ENCODE measurements at regions not wholly inside any gene's neighbourhood (a gene's known extent, or its start where the extent isn't known, plus 50 kb on each side); places are given as distances from the start of the nearest gene placed in this dataset.

DNA sequence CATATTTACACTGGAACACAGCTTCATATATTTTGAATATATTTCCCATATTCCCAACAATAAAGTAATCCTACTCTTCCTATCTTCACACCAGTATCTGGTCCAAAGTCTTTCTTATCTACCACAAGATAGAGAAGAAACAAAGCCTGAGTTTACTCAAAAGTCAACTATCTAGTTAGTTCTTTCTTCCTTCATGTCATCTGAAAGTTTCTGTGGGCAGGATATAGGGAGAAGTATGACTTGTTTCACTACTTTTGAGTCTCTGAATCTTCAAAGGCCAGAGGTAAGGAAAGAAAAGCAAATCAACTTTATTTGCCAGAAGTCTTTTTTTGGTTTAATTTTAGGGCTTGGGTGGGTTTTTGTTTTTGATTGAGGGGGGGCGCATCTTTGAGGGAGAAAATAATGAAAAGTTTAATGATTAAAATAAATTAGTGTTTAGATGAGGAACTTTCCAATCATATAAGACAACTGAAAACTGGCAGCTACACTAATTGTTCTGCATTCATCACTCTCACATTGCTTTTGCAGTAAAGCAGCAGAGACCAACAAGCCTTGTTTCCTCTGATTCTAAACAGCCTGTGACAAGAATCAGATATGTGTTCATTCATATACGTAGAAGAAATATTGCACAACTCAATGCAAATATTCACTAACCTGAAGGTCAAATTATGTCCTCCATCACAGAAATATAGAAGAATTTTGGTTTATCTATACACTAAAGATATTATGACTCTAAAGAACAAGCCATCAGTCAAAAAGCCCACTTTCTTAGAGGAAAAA is 421.4 kb downstream of the SHQ1 start:
- CTCF ChIA-PET (ENCODE audit: partially characterized antibody) = no interaction called here
- no peak for FAIRE-seq
- H3K9me3 ChIP-seq (ENCODE audit: insufficient read depth in 2 of 2, low read depth in 1 of 2, low read length in 1 of 2) = peaks cover 0 to 3% of the 10 kb centered on the region in 2 experiments; a peak in 1 of 4 replicates
- H2AK5ac ChIP-seq (ENCODE audit: low read depth, low read length) = no peak overlapping the region
- DNase-seq (ENCODE audit: low read depth in 1 of 2, low spot score in 2 of 2) = no peak
- H3K4ac ChIP-seq (replicated peaks; ENCODE audit: insufficient read length, low read depth, low read length) = no peak overlapping the region
- no peak overlapping the region for H3K9ac ChIP-seq (replicated peaks in 1 of 4; ENCODE audit: extremely low read depth in 1 of 4, low read depth in 3 of 4, low read length in 3 of 4)
- no peak overlapping the region for H2BK15ac ChIP-seq (ENCODE audit: low read length)
- peaks cover 0 to 7% (median 1%) of the 10 kb centered on the region in 4 experiments; a peak in 2 of 7 replicates for H3K4me1 ChIP-seq (replicated peaks in 1 of 4; ENCODE audit: control insufficient read depth in 3 of 4, insufficient read depth in 4 of 4, low read length in 3 of 4)
- POLR2A ChIA-PET (ENCODE audit: partially characterized antibody) = no interaction called here
- no peak overlapping the region for H3K27ac ChIP-seq (ENCODE audit: low read depth, low read length)
- no peaks in the 10 kb centered on the region; a peak in 1 of 8 replicates for H3K36me3 ChIP-seq (ENCODE audit: control insufficient read depth in 2 of 4, insufficient read depth in 4 of 4, low read length in 3 of 4)
- no peak overlapping the region for H2BK12ac ChIP-seq (ENCODE audit: low read depth, low read length)
- no peaks in the 10 kb centered on the region for H3K23me2 ChIP-seq (ENCODE audit: low read depth, low read length)
- no peak overlapping the region for H3K14ac ChIP-seq (ENCODE audit: insufficient read length)
- peaks cover 7% of the 10 kb centered on the region for H3K79me1 ChIP-seq (ENCODE audit: low read depth, low read length)
- H3K18ac ChIP-seq (ENCODE audit: extremely low read depth, low read length) = no peak overlapping the region
- 75 to 100% methylated on average over 1 to 2 of the region's 2 CpGs for WGBS, 2 experiments (ENCODE audit: extremely low coverage in 1 of 2, insufficient coverage in 1 of 2, insufficient read length in 1 of 2, insufficient replicate concordance in 2 of 2, low coverage in 1 of 2, low lambda C conversion rate in 2 of 2, missing lambda C conversion rate in 1 of 2)
- no peak overlapping the region for H2AFZ ChIP-seq (ENCODE audit: low read length)
- no peak overlapping the region for H4K8ac ChIP-seq (ENCODE audit: extremely low read depth, insufficient read depth, low read length)
- H3K56ac ChIP-seq (replicated peaks; ENCODE audit: insufficient read length, low read depth, low read length) = no peak overlapping the region
- H3K4me2 ChIP-seq (ENCODE audit: insufficient read depth in 1 of 2, low read depth in 2 of 2, low read length in 2 of 2) = no peak overlapping the region
- no peak overlapping the region for H4K91ac ChIP-seq (replicated peaks; ENCODE audit: insufficient read length, low read length)
- H2BK120ac ChIP-seq (replicated peaks; ENCODE audit: low read depth, low read length) = no peak overlapping the region
- no peak overlapping the region for H3K23ac ChIP-seq (ENCODE audit: insufficient read length)
- H2BK5ac ChIP-seq (ENCODE audit: low read depth, low read length) = no peak overlapping the region
- H4K20me1 ChIP-seq (replicated peaks in 1 of 2; ENCODE audit: control insufficient read depth in 1 of 2, insufficient read depth in 2 of 2, low read length in 2 of 2) = peaks cover 7 to 11% of the 10 kb centered on the region in 2 experiments
- no peak overlapping the region for H3K4me3 ChIP-seq (ENCODE audit: extremely low read depth in 1 of 4, insufficient read depth in 2 of 4, low read depth in 3 of 4, low read length in 4 of 4)
- H2BK20ac ChIP-seq (ENCODE audit: low read length) = no peak overlapping the region
- peaks cover 26 to 96% of the 10 kb centered on the region in 2 experiments for H3K79me2 ChIP-seq (ENCODE audit: control insufficient read depth in 1 of 2, insufficient read depth in 2 of 2, low read length in 2 of 2)
- H3K27me3 ChIP-seq (replicated peaks in 1 of 4; ENCODE audit: control insufficient read depth in 3 of 4, extremely low read depth in 1 of 4, insufficient read depth in 3 of 4, low read length in 3 of 4) = no peaks in the 10 kb centered on the region
- H4K5ac ChIP-seq (ENCODE audit: insufficient read length, low read depth, low read length) = no peak overlapping the region
- TF ChIP-seq EGR1 (IDR thresholded peaks at IDR 0.05; ENCODE audit: borderline replicate concordance, low read depth, low read length) = no peak
- no peak for TF ChIP-seq PHF8 (conservative IDR thresholded peaks at IDR 0.05; ENCODE audit: low read depth, low read length)
- no peak for TF ChIP-seq RXRA (IDR thresholded peaks at IDR 0.05; ENCODE audit: insufficient read depth, low read depth, low read length)
- TF ChIP-seq TAF1 (IDR thresholded peaks at IDR 0.05; ENCODE audit: low read depth, low read length) = no peak
- TF ChIP-seq TEAD4 (IDR thresholded peaks at IDR 0.05; ENCODE audit: low read depth, low read length) = no peak
- TF ChIP-seq, protein P1, sequence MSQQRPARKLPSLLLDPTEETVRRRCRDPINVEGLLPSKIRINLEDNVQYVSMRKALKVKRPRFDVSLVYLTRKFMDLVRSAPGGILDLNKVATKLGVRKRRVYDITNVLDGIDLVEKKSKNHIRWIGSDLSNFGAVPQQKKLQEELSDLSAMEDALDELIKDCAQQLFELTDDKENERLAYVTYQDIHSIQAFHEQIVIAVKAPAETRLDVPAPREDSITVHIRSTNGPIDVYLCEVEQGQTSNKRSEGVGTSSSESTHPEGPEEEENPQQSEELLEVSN (IDR thresholded peaks at IDR 0.05) = no peak
- no peak for TF ChIP-seq SRF (IDR thresholded peaks at IDR 0.05; ENCODE audit: low read depth, low read length)
- no peak for TF ChIP-seq HDAC2 (IDR thresholded peaks at IDR 0.05; ENCODE audit: borderline replicate concordance in 1 of 2, low read depth in 2 of 2, low read length in 2 of 2)
- TF ChIP-seq GTF2F1 (IDR thresholded peaks at IDR 0.05; ENCODE audit: borderline replicate concordance, low read depth, low read length) = no peak
- no peak for TF ChIP-seq BCL11A (IDR thresholded peaks at IDR 0.05; ENCODE audit: low read depth in 2 of 2, low read length in 2 of 2)
- TF ChIP-seq ASH2L (IDR thresholded peaks at IDR 0.05; ENCODE audit: low read length) = no peak
- TF ChIP-seq ZNF274 (IDR thresholded peaks at IDR 0.05; ENCODE audit: borderline replicate concordance, extremely low read depth, low read length) = no peak
- no peak for TF ChIP-seq SP1 (IDR thresholded peaks at IDR 0.05; ENCODE audit: low read depth, low read length)

All from H1 (cell line).